ENCODE measurements at regions not wholly inside any gene's neighbourhood (a gene's known extent, or its start where the extent isn't known, plus 50 kb on each side); places are given as distances from the start of the nearest gene placed in this dataset.

DNA sequence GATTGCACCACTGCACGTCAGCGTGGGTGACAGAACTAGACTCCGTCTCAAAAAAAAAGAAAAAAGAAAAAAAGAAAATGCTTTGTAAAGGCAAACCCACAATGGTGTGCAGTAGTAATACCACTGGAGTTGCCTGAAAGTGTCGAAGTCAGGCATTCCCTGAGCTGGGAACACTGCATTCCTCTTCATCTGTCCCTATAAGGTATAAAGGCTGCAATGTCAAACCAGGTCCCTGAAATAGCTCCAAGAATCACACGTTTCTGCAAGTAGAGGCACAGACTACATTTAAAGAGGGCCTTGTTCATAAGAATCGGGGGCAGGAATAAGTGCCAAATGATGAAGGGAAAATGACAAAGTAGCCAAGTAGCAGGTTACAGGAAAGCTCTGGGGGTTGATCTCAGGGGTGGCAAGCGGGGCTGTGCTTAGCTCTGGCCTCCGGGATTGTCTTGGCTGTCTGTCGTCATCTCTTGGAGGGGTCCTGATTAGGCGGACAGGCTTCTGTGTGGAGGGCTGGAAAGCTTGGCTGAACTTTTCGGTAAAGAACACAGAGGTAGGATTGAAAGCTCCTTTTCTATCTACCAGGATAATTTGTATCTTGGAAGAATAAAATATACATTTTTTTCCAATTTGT lies 109.1 kb downstream of the PFKFB3 start:
- Histone ChIP-seq H3F3A (ENCODE audit: insufficient read depth) (no peaks in the 10 kb centered on the region; the same call in 1 of the 2 replicates), H3K4me3 (no peak overlapping the region), H2AFZ (no peak overlapping the region), H3K4me1 (ENCODE audit: insufficient read depth) (no peaks in the 10 kb centered on the region), H3K9ac (no peak overlapping the region), H4K20me1 (ENCODE audit: insufficient read depth) (no peaks in the 10 kb centered on the region), H3K79me2 (ENCODE audit: insufficient read depth) (no peaks in the 10 kb centered on the region), H3K27me3 (replicated peaks; ENCODE audit: insufficient read depth) (peaks cover 32% of the 10 kb centered on the region), H3K9me3 (ENCODE audit: low read depth) (no peaks in the 10 kb centered on the region), H3K36me3 (ENCODE audit: low read depth) (no peaks in the 10 kb centered on the region), H3K27ac (no peak overlapping the region), H3K9me2 (ENCODE audit: insufficient read depth) (no peaks in the 10 kb centered on the region), H3K4me2 (ENCODE audit: unreplicated experiment) (no peak overlapping the region)
- in situ Hi-C loops (cut with MboI) = no loop called here
- TF ChIP-seq EZH2phosphoT487 (IDR thresholded peaks at IDR 0.05; ENCODE audit: insufficient read depth, low read depth) (no peak), EZH2 (IDR thresholded peaks at IDR 0.05; ENCODE audit: insufficient read depth, poor library complexity, severe bottlenecking) (no peak)
- no peak for DNase-seq
- WGBS, 2 experiments (ENCODE audit: low coverage in 1 of 2, low lambda C conversion rate in 2 of 2, missing lambda C conversion rate in 2 of 2) = 88 to 89% methylated on average over 9 to 11 of the region's 11 CpGs

- Histone ChIP-seq H3K36me3 (ENCODE audit: low read depth) (no peaks in the 10 kb centered on the region), H3K79me2 (ENCODE audit: insufficient read depth) (no peaks in the 10 kb centered on the region), H3K9me2 (ENCODE audit: insufficient read depth) (no peaks in the 10 kb centered on the region), H3K4me2 (ENCODE audit: unreplicated experiment) (no peak overlapping the region), H2AFZ (no peak overlapping the region), H3K9ac (no peak overlapping the region), H4K20me1 (ENCODE audit: insufficient read depth) (no peaks in the 10 kb centered on the region), H3K9me3 (ENCODE audit: low read depth) (no peaks in the 10 kb centered on the region), H3K4me3 (no peak overlapping the region), H3K27ac (no peak overlapping the region), H3F3A (ENCODE audit: insufficient read depth) (no peaks in the 10 kb centered on the region; the same call in 1 of the 2 replicates), H3K27me3 (replicated peaks; ENCODE audit: insufficient read depth) (peaks cover 32% of the 10 kb centered on the region), H3K4me1 (ENCODE audit: insufficient read depth) (no peaks in the 10 kb centered on the region)
- 79 to 84% methylated on average over 6 of the region's 6 CpGs for WGBS, 2 experiments (ENCODE audit: low coverage in 1 of 2, low lambda C conversion rate in 2 of 2, missing lambda C conversion rate in 2 of 2)
- in situ Hi-C loops (cut with MboI) = no loop called here
- TF ChIP-seq EZH2 (IDR thresholded peaks at IDR 0.05; ENCODE audit: insufficient read depth, poor library complexity, severe bottlenecking) = no peak
- no peak for TF ChIP-seq EZH2phosphoT487 (IDR thresholded peaks at IDR 0.05; ENCODE audit: insufficient read depth, low read depth)
- no peak for DNase-seq
Measured at GRCh38 chr10:6312636-6313035, 109.9 kb downstream of the PFKFB3 start.

- H3K4me2 ChIP-seq (ENCODE audit: unreplicated experiment) = peak overlapping the region; percentile 62
- H3K79me2 ChIP-seq (ENCODE audit: insufficient read depth) = no peaks in the 10 kb centered on the region
- TF ChIP-seq EZH2phosphoT487 (IDR thresholded peaks at IDR 0.05; ENCODE audit: insufficient read depth, low read depth) = no peak
- TF ChIP-seq EZH2 (IDR thresholded peaks at IDR 0.05; ENCODE audit: insufficient read depth, poor library complexity, severe bottlenecking) = no peak
- H3K4me3 ChIP-seq = 0 out of 2 replicates have a peak overlapping the region, but pooled peaks have one; percentile 13
- DNase-seq = peak; percentile 57
- no peak overlapping the region for H2AFZ ChIP-seq
- H4K20me1 ChIP-seq (ENCODE audit: insufficient read depth) = no peaks in the 10 kb centered on the region
- no peak overlapping the region for H3K27ac ChIP-seq
- no peaks in the 10 kb centered on the region for H3K4me1 ChIP-seq (ENCODE audit: insufficient read depth)
- peaks cover 32% of the 10 kb centered on the region for H3K27me3 ChIP-seq (replicated peaks; ENCODE audit: insufficient read depth)
- no peaks in the 10 kb centered on the region; the same call in 1 of the 2 replicates for H3F3A ChIP-seq (ENCODE audit: insufficient read depth)
- H3K36me3 ChIP-seq (ENCODE audit: low read depth) = no peaks in the 10 kb centered on the region
- 17% methylated on average over 12 of the region's 12 CpGs for WGBS, 2 experiments (ENCODE audit: low coverage in 1 of 2, low lambda C conversion rate in 2 of 2, missing lambda C conversion rate in 2 of 2)
- H3K9me3 ChIP-seq (ENCODE audit: low read depth) = no peaks in the 10 kb centered on the region
- H3K9me2 ChIP-seq (ENCODE audit: insufficient read depth) = no peaks in the 10 kb centered on the region
- H3K9ac ChIP-seq = no peak overlapping the region
- in situ Hi-C loops (cut with MboI) = no loop called here
Measured at GRCh38 chr10:6313111-6313895, 110.6 kb downstream of the PFKFB3 start.

GRCh38 chr10:6314620-6315205 lies 112.0 kb downstream of the PFKFB3 start:
- Histone ChIP-seq H3F3A (ENCODE audit: insufficient read depth) (no peaks in the 10 kb centered on the region; the same call in 1 of the 2 replicates), H3K36me3 (ENCODE audit: low read depth) (no peaks in the 10 kb centered on the region), H3K79me2 (ENCODE audit: insufficient read depth) (no peaks in the 10 kb centered on the region), H3K4me3 (no peak overlapping the region), H3K9ac (no peak overlapping the region), H3K4me2 (ENCODE audit: unreplicated experiment) (no peak overlapping the region), H3K4me1 (ENCODE audit: insufficient read depth) (no peaks in the 10 kb centered on the region), H3K9me3 (ENCODE audit: low read depth) (no peaks in the 10 kb centered on the region), H3K27ac (no peak overlapping the region), H3K9me2 (ENCODE audit: insufficient read depth) (no peaks in the 10 kb centered on the region), H3K27me3 (replicated peaks; ENCODE audit: insufficient read depth) (peaks cover 32% of the 10 kb centered on the region), H2AFZ (no peak overlapping the region), H4K20me1 (ENCODE audit: insufficient read depth) (no peaks in the 10 kb centered on the region)
- TF ChIP-seq EZH2phosphoT487 (IDR thresholded peaks at IDR 0.05; ENCODE audit: insufficient read depth, low read depth) (no peak), EZH2 (IDR thresholded peaks at IDR 0.05; ENCODE audit: insufficient read depth, poor library complexity, severe bottlenecking) (no peak)
- WGBS, 2 experiments (ENCODE audit: low coverage in 1 of 2, low lambda C conversion rate in 2 of 2, missing lambda C conversion rate in 2 of 2) = 79 to 83% methylated on average over 9 of the region's 9 CpGs
- in situ Hi-C loops (cut with MboI) = no loop called here
- DNase-seq = no peak
